HEK293T (cell line): ENCODE measurements at regions not wholly inside any gene's neighbourhood (a gene's known extent, or its start where the extent isn't known, plus 50 kb on each side); places are given as distances from the start of the nearest gene placed in this dataset.

Source experiments
- FOXM1 ChIP-seq: fragments of 450-650 bp; IDR thresholded peaks from 2 replicates; pipeline ENCODE4 v1.6.1; 2017; ENCODE audit warnings: mild to moderate bottlenecking, borderline replicate concordance
- L3MBTL2 ChIP-seq: fragments of 450-650 bp; conservative IDR thresholded peaks from 2 replicates; pipeline ENCODE4 v1.6.1; 2016; ENCODE audit warnings: mild to moderate bottlenecking
- NFRKB ChIP-seq: fragments of 450-650 bp; IDR thresholded peaks from 2 replicates; pipeline ENCODE4 v1.6.1; 2016; ENCODE audit warnings: mild to moderate bottlenecking, moderate library complexity

DNA sequence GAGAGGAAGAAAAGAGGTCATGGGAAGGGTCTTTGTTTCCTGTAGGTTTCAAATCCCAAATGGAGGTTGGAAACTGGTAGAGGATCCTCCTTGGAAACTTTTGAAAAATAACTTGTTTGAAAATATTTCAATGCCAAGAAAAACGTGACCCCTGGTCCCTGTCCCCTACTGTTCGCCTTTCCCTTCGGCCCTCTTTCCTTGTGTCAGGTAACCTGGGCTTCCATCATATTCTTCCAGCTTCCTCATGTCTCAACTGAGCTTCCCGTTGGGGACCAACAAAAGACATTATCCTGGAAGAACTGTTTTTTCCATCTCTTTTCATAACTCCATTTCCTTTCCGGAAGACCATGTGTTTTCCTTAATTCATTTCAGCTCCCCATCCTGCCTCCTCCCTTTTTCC lies 266.8 kb upstream of the ANKRD55 start:
- TF ChIP-seq NFRKB (no peak), FOXM1 (no peak), L3MBTL2 (no peak)
